Osteocyte (in vitro differentiated cells): ENCODE measurements at regions not wholly inside any gene's neighbourhood (a gene's known extent, or its start where the extent isn't known, plus 50 kb on each side); places are given as distances from the start of the nearest gene placed in this dataset.

Experiments used
- DNase-seq: peaks from one replicate; pipeline ENCODE4 v3.0.0; 2021; ENCODE audit warnings: mixed read lengths; ENCODE audit not compliant: unreplicated experiment; ENCODE audit errors: extremely low spot score
- H3K27ac Mint-ChIP-seq: one replicate; pipeline ENCODE4 v1.8.0; 2021; ENCODE audit warnings: mild to moderate bottlenecking, mixed read lengths; ENCODE audit not compliant: unreplicated experiment
- H3K27me3 Mint-ChIP-seq: one replicate; pipeline ENCODE4 v1.8.0; 2021; ENCODE audit warnings: mixed read lengths; ENCODE audit not compliant: unreplicated experiment
- H3K36me3 Mint-ChIP-seq: one replicate; pipeline ENCODE4 v1.8.0; 2021; ENCODE audit warnings: mixed read lengths; ENCODE audit not compliant: unreplicated experiment
- H3K4me1 Mint-ChIP-seq: one replicate; pipeline ENCODE4 v1.8.0; 2021; ENCODE audit warnings: mixed read lengths; ENCODE audit not compliant: unreplicated experiment
- H3K4me3 Mint-ChIP-seq: one replicate; pipeline ENCODE4 v1.8.0; 2021; ENCODE audit warnings: mild to moderate bottlenecking, moderate library complexity, mixed read lengths; ENCODE audit not compliant: unreplicated experiment
- H3K9me3 Mint-ChIP-seq: one replicate; pipeline ENCODE4 v1.8.0; 2021; ENCODE audit warnings: mixed read lengths; ENCODE audit not compliant: unreplicated experiment
- CTCF ChIP-seq: fragments of 200-600 bp; sonication (generic); IDR thresholded peaks from 2 replicates; pipeline ENCODE4 v1.5.0; 2021; ENCODE audit warnings: antibody characterized with exemption, mild to moderate bottlenecking, moderate library complexity

- Mint-ChIP-seq H3K9me3 (no peaks in the 10 kb centered on the region), H3K4me3 (no peak overlapping the region), H3K36me3 (no peaks in the 10 kb centered on the region), H3K27ac (no peak overlapping the region), H3K27me3 (no peaks in the 10 kb centered on the region), H3K4me1 (peaks cover 11% of the 10 kb centered on the region)
- TF ChIP-seq CTCF: no peak
- no peak for DNase-seq
Measured at GRCh38 chr12:60498656-60499055, 902.8 kb downstream of the SLC16A7 start.

- Mint-ChIP-seq H3K9me3 (no peaks in the 10 kb centered on the region), H3K27me3 (no peaks in the 10 kb centered on the region), H3K4me1 (peaks cover 2% of the 10 kb centered on the region), H3K27ac (no peak overlapping the region), H3K4me3 (no peak overlapping the region), H3K36me3 (no peaks in the 10 kb centered on the region)
- peak; percentile 11 for TF ChIP-seq CTCF
- DNase-seq: no peak
Measured at GRCh38 chr12:60501124-60501729, 905.4 kb downstream of the SLC16A7 start.

GRCh38 chr12:60522684-60523400, 927.0 kb downstream of the SLC16A7 start:
- no peak overlapping the region for H3K4me3 Mint-ChIP-seq
- TF ChIP-seq CTCF: no peak
- no peaks in the 10 kb centered on the region for H3K4me1 Mint-ChIP-seq
- no peaks in the 10 kb centered on the region for H3K36me3 Mint-ChIP-seq
- no peak overlapping the region for H3K27ac Mint-ChIP-seq
- DNase-seq: no peak
- peaks cover 7% of the 10 kb centered on the region for H3K9me3 Mint-ChIP-seq
- H3K27me3 Mint-ChIP-seq: peaks cover 21% of the 10 kb centered on the region

GRCh38 chr12:60529261-60529660, 933.4 kb downstream of the SLC16A7 start:
- DNase-seq: no peak
- H3K4me3 Mint-ChIP-seq: no peak overlapping the region
- no peaks in the 10 kb centered on the region for H3K9me3 Mint-ChIP-seq
- TF ChIP-seq CTCF: no peak
- H3K27me3 Mint-ChIP-seq: peaks cover 17% of the 10 kb centered on the region
- no peaks in the 10 kb centered on the region for H3K36me3 Mint-ChIP-seq
- no peak overlapping the region for H3K27ac Mint-ChIP-seq
- H3K4me1 Mint-ChIP-seq: no peaks in the 10 kb centered on the region

- H3K27me3 Mint-ChIP-seq: peaks cover 17% of the 10 kb centered on the region
- no peak overlapping the region for H3K4me3 Mint-ChIP-seq
- no peaks in the 10 kb centered on the region for H3K9me3 Mint-ChIP-seq
- no peaks in the 10 kb centered on the region for H3K36me3 Mint-ChIP-seq
- TF ChIP-seq CTCF: no peak
- DNase-seq: no peak
- no peaks in the 10 kb centered on the region for H3K4me1 Mint-ChIP-seq
- no peak overlapping the region for H3K27ac Mint-ChIP-seq
Measured at GRCh38 chr12:60529723-60530122, 933.9 kb downstream of the SLC16A7 start.
